ENCODE measurements at regions not wholly inside any gene's neighbourhood (a gene's known extent, or its start where the extent isn't known, plus 50 kb on each side); places are given as distances from the start of the nearest gene placed in this dataset.

GRCh38 chr6:120608826-120609225 lies 725.5 kb downstream of the TBC1D32 start:
- H3K4me3 ChIP-seq, result no peak overlapping the region
- no peaks in the 10 kb centered on the region for H3K4me1 ChIP-seq
- H3K9me3 ChIP-seq, result no peaks in the 10 kb centered on the region
- no peak overlapping the region for H3K27ac ChIP-seq
- DNase-seq, result no peak
- H3K36me3 ChIP-seq, result no peaks in the 10 kb centered on the region
- TF ChIP-seq CTCF (IDR thresholded peaks at IDR 0.05) (no peak), POLR2A (IDR thresholded peaks at IDR 0.05) (no peak)
- H3K27me3 ChIP-seq, result no peaks in the 10 kb centered on the region

GRCh38 chr6:120606743-120607142 lies 727.5 kb downstream of the TBC1D32 start:
- Histone ChIP-seq H3K4me1 (no peaks in the 10 kb centered on the region), H3K27me3 (no peaks in the 10 kb centered on the region), H3K36me3 (no peaks in the 10 kb centered on the region), H3K27ac (no peak overlapping the region), H3K9me3 (no peaks in the 10 kb centered on the region), H3K4me3 (no peak overlapping the region)
- TF ChIP-seq CTCF (IDR thresholded peaks at IDR 0.05) (no peak), POLR2A (IDR thresholded peaks at IDR 0.05) (no peak)
- DNase-seq, result no peak

- no peak for TF ChIP-seq POLR2A (IDR thresholded peaks at IDR 0.05)
- TF ChIP-seq CTCF (IDR thresholded peaks at IDR 0.05), result no peak
- Histone ChIP-seq H3K36me3 (no peaks in the 10 kb centered on the region), H3K27ac (no peak overlapping the region), H3K27me3 (no peaks in the 10 kb centered on the region), H3K4me3 (no peak overlapping the region), H3K9me3 (no peaks in the 10 kb centered on the region), H3K4me1 (no peaks in the 10 kb centered on the region)
- no peak for DNase-seq
These were observed 729.8 kb downstream of the TBC1D32 start for GRCh38 chr6:120604510-120604909.

GRCh38 chr6:120590611-120591010 lies 743.7 kb downstream of the TBC1D32 start:
- no peak overlapping the region for H3K27ac ChIP-seq
- no peaks in the 10 kb centered on the region for H3K4me1 ChIP-seq
- H3K27me3 ChIP-seq, result no peaks in the 10 kb centered on the region
- no peaks in the 10 kb centered on the region for H3K36me3 ChIP-seq
- H3K4me3 ChIP-seq, result no peak overlapping the region
- no peak for DNase-seq
- H3K9me3 ChIP-seq, result no peaks in the 10 kb centered on the region
- TF ChIP-seq CTCF (IDR thresholded peaks at IDR 0.05) (no peak), POLR2A (IDR thresholded peaks at IDR 0.05) (no peak)

- Histone ChIP-seq H3K27me3 (no peaks in the 10 kb centered on the region), H3K4me3 (no peak overlapping the region), H3K9me3 (no peaks in the 10 kb centered on the region), H3K36me3 (no peaks in the 10 kb centered on the region), H3K4me1 (no peaks in the 10 kb centered on the region), H3K27ac (no peak overlapping the region)
- DNase-seq, result no peak
- TF ChIP-seq POLR2A (IDR thresholded peaks at IDR 0.05) (no peak), CTCF (IDR thresholded peaks at IDR 0.05) (no peak)
These were observed 745.9 kb downstream of the TBC1D32 start for GRCh38 chr6:120588424-120588823.

GRCh38 chr6:120587381-120587780 lies 746.9 kb downstream of the TBC1D32 start:
- H3K27ac ChIP-seq, result no peak overlapping the region
- H3K9me3 ChIP-seq, result no peaks in the 10 kb centered on the region
- no peaks in the 10 kb centered on the region for H3K36me3 ChIP-seq
- TF ChIP-seq CTCF (IDR thresholded peaks at IDR 0.05), result no peak
- TF ChIP-seq POLR2A (IDR thresholded peaks at IDR 0.05), result no peak
- H3K4me1 ChIP-seq, result no peaks in the 10 kb centered on the region
- no peaks in the 10 kb centered on the region for H3K27me3 ChIP-seq
- no peak overlapping the region for H3K4me3 ChIP-seq
- no peak for DNase-seq

Measured in Peyer's patch (tissue), 4 donors.